GM18867 (cell line): ENCODE measurements at regions not wholly inside any gene's neighbourhood (a gene's known extent, or its start where the extent isn't known, plus 50 kb on each side); places are given as distances from the start of the nearest gene placed in this dataset.

ENCODE experiments used
- ATAC-seq: cut with Tn5 transposase; IDR thresholded peaks from one replicate; pipeline ENCODE4 v1.9.1; 2021; ENCODE audit warnings: mild to moderate bottlenecking, moderate library complexity; ENCODE audit not compliant: unreplicated experiment

DNA sequence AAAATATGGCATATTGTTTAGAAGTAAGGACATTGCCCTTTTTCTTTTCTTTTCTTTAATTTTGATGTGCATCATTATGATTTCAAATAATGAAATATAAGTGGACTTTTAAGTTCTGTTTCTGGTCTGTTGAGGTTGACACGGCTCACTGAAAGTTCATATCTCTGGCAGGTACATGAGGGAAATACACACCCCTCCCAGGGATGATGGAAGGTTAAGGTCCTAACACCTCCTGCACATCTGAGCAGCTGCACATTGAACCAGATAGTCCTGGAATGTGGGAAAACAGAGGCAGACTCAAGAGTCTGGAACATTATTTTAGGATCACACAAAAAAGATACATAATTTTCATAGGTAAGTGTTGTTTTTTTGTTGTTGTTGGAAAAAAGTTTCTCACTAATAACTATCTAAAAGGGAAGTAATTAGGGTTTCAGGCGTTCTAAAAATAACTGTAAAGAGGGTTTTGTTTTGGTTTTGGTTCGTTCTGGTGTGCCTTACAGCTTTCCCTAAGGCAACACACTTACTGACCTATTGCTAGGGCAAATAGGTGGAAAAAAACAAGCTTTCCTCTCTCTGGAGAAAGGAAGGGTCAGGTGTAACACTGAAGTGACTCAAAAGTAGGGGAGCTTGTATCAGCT, 201.2 kb upstream of the PRKCQ start:
- ATAC-seq = peak; percentile 50

GRCh38 chr10:6780008-6780677, 200.1 kb upstream of the PRKCQ start:
- peak; percentile 80 for ATAC-seq

DNA sequence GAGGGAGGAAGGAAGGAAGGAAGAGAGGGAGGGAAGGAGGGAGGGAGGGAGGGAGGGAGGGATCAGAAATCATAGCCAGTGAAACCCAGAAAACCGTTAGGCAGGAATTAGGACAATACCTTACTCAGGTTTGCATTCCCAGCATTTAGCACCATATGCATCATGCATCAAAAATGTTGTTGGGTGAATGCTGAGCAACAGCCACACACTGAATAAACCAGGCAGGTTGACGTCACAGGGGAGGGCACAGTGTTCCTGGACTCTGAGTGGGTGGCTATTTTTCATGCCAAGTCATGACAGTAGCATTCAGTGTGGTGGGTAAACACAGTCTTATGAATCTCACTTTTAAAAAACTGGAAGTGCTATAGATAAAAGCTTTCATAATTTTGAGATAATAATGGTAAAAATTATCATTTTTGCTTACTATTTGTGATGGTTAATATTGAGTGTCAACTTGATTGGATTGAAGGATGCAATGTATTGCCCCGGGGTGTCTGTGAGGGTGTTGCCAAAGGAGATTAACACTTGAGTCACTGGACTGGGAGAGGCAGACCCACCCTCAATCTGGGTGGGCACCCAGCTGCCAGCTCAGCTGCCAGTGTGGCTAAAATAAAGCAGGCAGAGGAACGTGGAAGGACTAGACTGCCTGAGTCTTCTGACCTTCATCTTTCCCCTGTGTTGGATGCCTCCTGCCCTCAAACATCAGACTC, 199.1 kb upstream of the PRKCQ start:
- ATAC-seq = no peak

DNA sequence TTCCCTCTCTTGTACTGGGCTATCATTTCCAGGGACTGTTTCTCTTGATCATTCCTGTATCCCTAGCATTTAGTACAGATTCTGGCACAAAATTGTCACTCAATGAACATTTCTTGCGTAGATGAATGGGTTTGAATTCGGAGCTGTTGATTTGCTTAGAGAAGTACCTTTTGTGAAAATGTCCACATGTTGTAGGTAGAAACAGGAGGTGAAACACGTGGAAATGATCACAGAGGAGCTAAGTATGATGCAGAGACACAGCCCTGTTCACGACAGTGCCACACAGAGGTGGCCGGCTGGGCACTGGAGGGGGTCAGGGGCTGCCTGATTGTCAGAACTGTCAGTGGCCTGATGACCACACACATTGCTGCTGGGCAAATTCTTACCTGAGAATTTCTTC, 196.1 kb upstream of the PRKCQ start:
- ATAC-seq = no peak

GRCh38 chr10:6774406-6774805, 194.3 kb upstream of the PRKCQ start:
- ATAC-seq = no peak

DNA sequence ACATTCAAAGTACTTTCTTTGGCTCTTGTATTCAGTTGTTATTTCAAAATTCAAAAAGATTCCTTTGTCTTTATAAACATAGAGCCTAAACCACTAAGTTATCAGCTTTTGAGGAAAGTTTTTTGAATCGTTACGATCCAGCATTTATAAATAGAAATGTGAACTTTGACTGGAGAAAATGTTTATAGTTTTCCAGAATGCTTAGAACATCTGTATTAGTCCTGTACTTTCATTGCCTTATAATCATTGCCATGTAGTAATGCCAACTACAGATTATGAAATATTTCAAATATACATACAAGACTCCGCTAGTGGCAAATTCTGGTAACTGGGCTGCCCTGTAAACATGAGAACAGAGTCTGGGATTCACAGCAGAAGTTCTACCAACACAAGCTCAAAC, 191.3 kb upstream of the PRKCQ start:
- ATAC-seq = no peak

- no peak for ATAC-seq
Observed at GRCh38 chr10:6770846-6771245, 190.8 kb upstream of the PRKCQ start.

GRCh38 chr10:6769704-6770417, 189.8 kb upstream of the PRKCQ start:
- peak; percentile 76 for ATAC-seq

- ATAC-seq = no peak
Observed at GRCh38 chr10:6766131-6766801, 186.2 kb upstream of the PRKCQ start.

GRCh38 chr10:6763423-6763822, 183.3 kb upstream of the PRKCQ start:
- no peak for ATAC-seq

DNA sequence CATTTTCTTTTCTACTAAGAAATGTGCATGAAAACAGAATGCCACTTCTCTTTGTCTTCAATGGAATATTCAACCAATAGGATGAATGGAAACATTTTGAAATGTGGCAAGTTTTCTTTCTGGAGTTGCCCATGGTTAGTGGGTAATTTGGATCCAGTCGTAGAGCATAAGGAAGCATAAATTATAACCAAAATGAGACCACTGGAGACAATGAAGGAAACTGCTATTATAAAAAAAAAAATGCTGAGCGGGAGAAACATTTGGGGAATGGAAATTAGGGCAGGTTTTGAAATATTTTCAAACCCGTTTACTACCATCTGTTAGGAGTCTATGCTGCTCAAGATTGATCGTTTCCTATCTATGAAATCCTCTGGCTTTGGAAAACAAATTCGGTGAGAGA, 182.9 kb upstream of the PRKCQ start:
- ATAC-seq = no peak

- no peak for ATAC-seq
Observed at GRCh38 chr10:6759961-6760360, 179.9 kb upstream of the PRKCQ start.

GRCh38 chr10:6757158-6757557, 177.1 kb upstream of the PRKCQ start:
- no peak for ATAC-seq

DNA sequence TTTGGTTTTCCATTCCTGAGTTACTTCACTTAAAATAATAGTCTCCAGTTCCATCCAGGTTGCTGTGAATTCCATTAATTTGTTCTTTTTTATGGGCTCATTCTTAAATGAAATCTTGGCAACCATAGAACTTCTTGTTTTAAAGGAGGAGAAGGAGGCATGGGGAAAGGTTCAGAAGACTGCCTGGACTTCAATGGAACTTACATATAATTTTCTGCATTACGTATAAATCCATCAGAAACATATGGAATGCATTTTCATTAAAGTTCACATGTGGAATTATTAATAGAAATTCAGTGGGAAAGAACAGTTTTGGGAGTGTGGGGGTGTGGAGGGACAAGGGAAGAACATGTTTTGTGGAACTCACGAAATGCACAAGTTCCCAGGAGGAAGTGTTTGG, 176.6 kb upstream of the PRKCQ start:
- ATAC-seq = no peak

GRCh38 chr10:6755781-6756460, 175.8 kb upstream of the PRKCQ start:
- ATAC-seq = peak; percentile 87

GRCh38 chr10:6753644-6754043, 173.6 kb upstream of the PRKCQ start:
- ATAC-seq = no peak

DNA sequence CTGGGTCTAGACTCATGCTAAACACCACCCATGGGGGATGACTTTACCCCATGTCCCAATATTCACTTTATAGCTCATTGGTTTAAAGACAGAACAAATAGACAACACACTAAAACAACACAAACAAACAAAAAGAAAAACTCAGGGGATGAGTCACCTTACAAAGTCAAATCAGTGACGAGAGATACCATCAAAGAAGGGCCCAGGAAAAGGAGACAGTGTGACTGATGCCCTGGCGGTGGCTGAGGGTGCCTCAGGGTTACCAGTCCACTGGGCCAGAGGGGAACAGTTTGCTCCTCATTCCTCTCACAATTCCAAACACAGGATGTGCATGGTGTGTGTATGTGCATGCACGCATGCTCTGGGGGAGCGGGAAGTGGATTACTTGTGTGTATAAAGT, 171.3 kb upstream of the PRKCQ start:
- ATAC-seq = no peak

DNA sequence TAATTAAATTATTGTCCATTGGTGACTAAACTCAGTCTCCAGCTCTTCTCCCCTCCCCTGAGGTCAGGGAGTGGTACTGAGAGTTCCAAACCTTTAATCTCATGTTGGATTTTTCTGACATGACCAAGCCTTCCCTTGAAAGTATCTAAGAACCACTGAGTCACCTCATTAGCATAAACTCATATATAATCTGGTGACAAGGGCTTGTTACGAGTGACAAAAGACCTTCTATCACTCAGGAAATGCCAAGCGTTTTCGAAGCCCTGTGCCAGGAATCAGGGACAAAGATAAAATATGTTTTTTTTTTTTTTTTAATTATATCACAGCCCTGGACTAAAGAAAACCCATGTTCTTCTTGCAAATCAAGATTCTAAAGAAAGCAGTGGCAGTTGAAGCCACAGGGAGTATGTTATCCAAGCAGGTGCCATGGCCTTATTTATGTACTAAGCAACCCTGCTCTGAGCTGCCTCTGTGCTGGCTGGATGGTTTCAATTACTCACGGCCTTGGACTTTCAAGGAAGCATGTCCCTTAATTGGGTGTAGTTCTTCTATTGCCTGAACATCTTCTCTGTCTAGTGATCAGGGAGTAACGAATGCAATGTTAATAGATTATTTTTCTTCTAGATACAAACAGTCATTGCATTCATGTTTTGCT, 169.0 kb upstream of the PRKCQ start:
- ATAC-seq = no peak

GRCh38 chr10:6748029-6748428, 168.0 kb upstream of the PRKCQ start:
- no peak for ATAC-seq

- no peak for ATAC-seq
Observed at GRCh38 chr10:6746782-6747181, 166.7 kb upstream of the PRKCQ start.
